Caco-2 (cell line): ENCODE measurements at regions not wholly inside any gene's neighbourhood (a gene's known extent, or its start where the extent isn't known, plus 50 kb on each side); places are given as distances from the start of the nearest gene placed in this dataset.

Experiments
- BruUV-seq: library from RNA; stranded (reverse); fragments of 400-500 nt; replicated peaks from 2 replicates; lab custom pipeline; 2021; lab: Mats Ljungman, UMichigan
- CTCF ChIA-PET: fragments of 300-600 bp; sonication (Branson Sonifier 250); formaldehyde crosslinking; loops from one replicate; lab custom pipeline; 2022; ENCODE audit warnings: antibody characterized with exemption; lab: Charles Lee
- POLR2A ChIA-PET: fragments of 300-600 bp; sonication (Branson Sonifier 250); formaldehyde crosslinking; loops from one replicate; lab custom pipeline; 2022; ENCODE audit warnings: antibody characterized with exemption; lab: Charles Lee
- DNase-seq, 2 experiments: peaks; one replicate each; pipeline versions ENCODE4 v3.0.0 to v3.0.0-alpha.2; 2020 to 2022
- H3K27me3 ChIP-seq: replicated peaks from 2 replicates; pipeline ENCODE4 v1.6.0; 2011; ENCODE audit warnings: low read length; ENCODE audit not compliant: control insufficient read depth, insufficient read depth
- H3K36me3 ChIP-seq: 2 replicates; pipeline ENCODE4 v1.5.1; 2011; ENCODE audit warnings: low read length; ENCODE audit not compliant: control insufficient read depth, insufficient read depth
- H3K4me1 ChIP-seq: fragments of 250-450 bp; sonication (Bioruptor Pico); 2 replicates; pipeline ENCODE4 v1.5.1; 2020; ENCODE audit warnings: mild to moderate bottlenecking
- H3K4me3 ChIP-seq: 2 replicates; pipeline ENCODE4 v1.5.1; 2011; ENCODE audit warnings: low read depth, mild to moderate bottlenecking, control low read depth, low read length
- H3K9me3 ChIP-seq: fragments of 250-450 bp; sonication (Bioruptor Pico); 2 replicates; pipeline ENCODE4 v1.5.1; 2020; ENCODE audit warnings: mild to moderate bottlenecking, moderate library complexity
- H3K27ac Mint-ChIP-seq: one replicate; pipeline ENCODE4 v1.8.0; 2022; ENCODE audit warnings: mixed read lengths; ENCODE audit not compliant: unreplicated experiment
- H3K27me3 Mint-ChIP-seq: one replicate; pipeline ENCODE4 v1.8.0; 2022; ENCODE audit warnings: mixed read lengths; ENCODE audit not compliant: insufficient read depth, unreplicated experiment
- H3K36me3 Mint-ChIP-seq: one replicate; pipeline ENCODE4 v1.8.0; 2022; ENCODE audit warnings: mild to moderate bottlenecking, mixed read lengths; ENCODE audit not compliant: insufficient read depth, unreplicated experiment
- H3K4me1 Mint-ChIP-seq: one replicate; pipeline ENCODE4 v1.8.0; 2022; ENCODE audit warnings: low read depth, mixed read lengths; ENCODE audit not compliant: unreplicated experiment
- H3K4me3 Mint-ChIP-seq: one replicate; pipeline ENCODE4 v1.8.0; 2022; ENCODE audit warnings: mild to moderate bottlenecking, moderate library complexity, mixed read lengths; ENCODE audit not compliant: unreplicated experiment
- H3K9me3 Mint-ChIP-seq: one replicate; pipeline ENCODE4 v1.8.0; 2022; ENCODE audit warnings: mixed read lengths; ENCODE audit not compliant: unreplicated experiment
- intact Hi-C: fragments of 100-400 bp; cut with micrococcal nuclease; formaldehyde crosslinking; loops from one replicate; pipeline ENCODE4 v1.10.0; 2022; ENCODE audit not compliant: unreplicated experiment
- TF ChIP-seq, protein P1 (sequence below), 2 experiments: fragments of 200-600 bp in 1 of 2; IDR thresholded peaks; 1 replicate in 1 of 2; 2 replicates in 1 of 2; pipeline versions ENCODE4 v1.5.1 to v1.8.0; 2011 to 2022; ENCODE audit warnings: antibody characterized with exemption in 1 of 2, control low read depth in 1 of 2, inconsistent platforms in 1 of 2, low read depth in 1 of 2, low read length in 1 of 2, mild to moderate bottlenecking in 1 of 2, moderate library complexity in 1 of 2; ENCODE audit not compliant: insufficient read depth in 1 of 2, severe bottlenecking in 1 of 2, unreplicated experiment in 1 of 2

DNA sequence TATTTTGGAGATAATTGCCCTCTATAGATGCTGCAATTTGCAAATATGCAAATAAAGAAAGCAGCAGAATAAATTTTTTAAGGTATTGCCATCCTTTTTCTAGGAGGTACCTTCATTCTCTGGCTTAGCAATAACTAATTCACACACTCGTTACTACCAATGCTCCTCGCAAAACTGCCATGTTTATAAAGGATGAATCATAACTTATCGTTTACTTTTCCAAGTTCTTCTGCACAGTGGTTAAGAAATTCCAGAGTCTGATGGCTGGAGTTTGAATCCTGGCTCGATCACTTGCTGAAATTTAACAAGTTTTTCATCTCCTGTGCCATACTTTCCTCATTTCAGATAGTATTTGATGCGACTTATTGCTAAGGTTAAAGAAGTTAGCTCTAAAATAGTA is 708.6 kb upstream of the KLHL1 start:
- CTCF ChIA-PET = no interaction called here
- POLR2A ChIA-PET = no interaction called here
- H3K9me3 Mint-ChIP-seq = no peaks in the 10 kb centered on the region
- no peaks in the 10 kb centered on the region for H3K27me3 Mint-ChIP-seq
- no peaks in the 10 kb centered on the region for H3K27me3 ChIP-seq
- no peaks in the 10 kb centered on the region for H3K9me3 ChIP-seq
- no peaks in the 10 kb centered on the region for H3K4me1 ChIP-seq
- TF ChIP-seq, protein P1, sequence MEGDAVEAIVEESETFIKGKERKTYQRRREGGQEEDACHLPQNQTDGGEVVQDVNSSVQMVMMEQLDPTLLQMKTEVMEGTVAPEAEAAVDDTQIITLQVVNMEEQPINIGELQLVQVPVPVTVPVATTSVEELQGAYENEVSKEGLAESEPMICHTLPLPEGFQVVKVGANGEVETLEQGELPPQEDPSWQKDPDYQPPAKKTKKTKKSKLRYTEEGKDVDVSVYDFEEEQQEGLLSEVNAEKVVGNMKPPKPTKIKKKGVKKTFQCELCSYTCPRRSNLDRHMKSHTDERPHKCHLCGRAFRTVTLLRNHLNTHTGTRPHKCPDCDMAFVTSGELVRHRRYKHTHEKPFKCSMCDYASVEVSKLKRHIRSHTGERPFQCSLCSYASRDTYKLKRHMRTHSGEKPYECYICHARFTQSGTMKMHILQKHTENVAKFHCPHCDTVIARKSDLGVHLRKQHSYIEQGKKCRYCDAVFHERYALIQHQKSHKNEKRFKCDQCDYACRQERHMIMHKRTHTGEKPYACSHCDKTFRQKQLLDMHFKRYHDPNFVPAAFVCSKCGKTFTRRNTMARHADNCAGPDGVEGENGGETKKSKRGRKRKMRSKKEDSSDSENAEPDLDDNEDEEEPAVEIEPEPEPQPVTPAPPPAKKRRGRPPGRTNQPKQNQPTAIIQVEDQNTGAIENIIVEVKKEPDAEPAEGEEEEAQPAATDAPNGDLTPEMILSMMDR (IDR thresholded peaks at IDR 0.05; ENCODE audit: insufficient read depth in 1 of 2, low read depth in 1 of 2, low read length in 1 of 2, severe bottlenecking in 1 of 2, unreplicated experiment in 1 of 2) = no peak
- no peaks in the 10 kb centered on the region for H3K36me3 Mint-ChIP-seq
- no peaks in the 10 kb centered on the region for H3K4me1 Mint-ChIP-seq
- H3K4me3 Mint-ChIP-seq = no peak overlapping the region
- intact Hi-C loops = no loop called here
- H3K4me3 ChIP-seq = no peak overlapping the region
- BruUV-seq = no TSS peak
- H3K27ac Mint-ChIP-seq = no peak overlapping the region
- DNase-seq = no peak
- no peaks in the 10 kb centered on the region for H3K36me3 ChIP-seq

DNA sequence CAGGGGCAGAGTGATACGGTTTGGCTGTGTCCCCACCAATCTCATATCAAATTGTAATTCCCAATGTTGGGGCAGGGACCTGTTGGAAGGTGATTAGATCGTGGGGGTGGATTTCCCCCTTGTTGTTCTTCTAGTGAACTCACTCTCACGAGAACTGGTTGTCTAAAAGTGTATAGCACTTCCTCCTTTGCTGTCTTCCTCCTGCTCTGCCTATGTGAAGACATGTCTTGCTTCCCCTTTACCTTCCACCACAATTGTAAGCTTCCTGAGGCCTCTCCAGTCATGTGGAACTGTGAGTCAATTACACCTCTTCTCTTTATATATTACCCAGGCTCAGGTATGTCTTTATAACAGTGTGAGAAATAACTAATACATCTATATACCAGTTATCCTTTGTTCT is 706.4 kb upstream of the KLHL1 start:
- TF ChIP-seq, protein P1 (IDR thresholded peaks at IDR 0.05; ENCODE audit: insufficient read depth in 1 of 2, low read depth in 1 of 2, low read length in 1 of 2, severe bottlenecking in 1 of 2, unreplicated experiment in 1 of 2) = no peak
- Mint-ChIP-seq H3K4me3 (no peak overlapping the region), H3K9me3 (no peaks in the 10 kb centered on the region), H3K36me3 (no peaks in the 10 kb centered on the region), H3K27me3 (no peaks in the 10 kb centered on the region), H3K27ac (no peak overlapping the region), H3K4me1 (no peaks in the 10 kb centered on the region)
- no TSS peak for BruUV-seq
- Histone ChIP-seq H3K27me3 (no peaks in the 10 kb centered on the region), H3K36me3 (no peaks in the 10 kb centered on the region), H3K4me3 (no peak overlapping the region), H3K9me3 (no peaks in the 10 kb centered on the region), H3K4me1 (no peaks in the 10 kb centered on the region)
- ChIA-PET CTCF (no interaction called here), POLR2A (no interaction called here)
- DNase-seq = no peak
- intact Hi-C loops = no loop called here

DNA sequence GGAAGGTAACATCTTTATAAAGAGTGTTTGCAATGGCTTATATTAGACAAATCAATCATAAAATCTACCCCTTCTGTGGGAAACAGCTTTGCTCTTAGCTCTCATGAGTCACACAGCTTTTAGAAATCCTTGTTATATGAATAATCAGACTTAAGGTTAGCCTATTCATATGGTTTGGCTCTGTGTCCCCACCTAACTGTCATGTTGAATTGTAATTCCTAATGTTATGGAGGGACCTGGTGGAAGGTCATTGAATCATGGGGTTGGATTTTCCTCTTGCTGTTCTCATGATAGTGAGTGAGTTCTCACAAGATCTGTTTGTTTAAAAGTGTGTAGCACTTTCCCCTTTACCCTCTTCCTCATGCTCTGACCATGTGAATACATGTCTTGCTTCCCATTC is 704.2 kb upstream of the KLHL1 start:
- H3K4me1 ChIP-seq = no peaks in the 10 kb centered on the region
- POLR2A ChIA-PET = no interaction called here
- DNase-seq = no peak
- Mint-ChIP-seq H3K9me3 (no peaks in the 10 kb centered on the region), H3K27ac (no peak overlapping the region), H3K4me1 (no peaks in the 10 kb centered on the region), H3K4me3 (no peak overlapping the region), H3K36me3 (no peaks in the 10 kb centered on the region), H3K27me3 (no peaks in the 10 kb centered on the region)
- no peak overlapping the region for H3K4me3 ChIP-seq
- intact Hi-C loops = no loop called here
- BruUV-seq = no TSS peak
- TF ChIP-seq, protein P1 (IDR thresholded peaks at IDR 0.05; ENCODE audit: insufficient read depth in 1 of 2, low read depth in 1 of 2, low read length in 1 of 2, severe bottlenecking in 1 of 2, unreplicated experiment in 1 of 2) = no peak
- CTCF ChIA-PET = no interaction called here
- no peaks in the 10 kb centered on the region for H3K27me3 ChIP-seq
- H3K36me3 ChIP-seq = no peaks in the 10 kb centered on the region
- no peaks in the 10 kb centered on the region for H3K9me3 ChIP-seq
